ENCODE measurements at regions not wholly inside any gene's neighbourhood (a gene's known extent, or its start where the extent isn't known, plus 50 kb on each side); places are given as distances from the start of the nearest gene placed in this dataset.

DNA sequence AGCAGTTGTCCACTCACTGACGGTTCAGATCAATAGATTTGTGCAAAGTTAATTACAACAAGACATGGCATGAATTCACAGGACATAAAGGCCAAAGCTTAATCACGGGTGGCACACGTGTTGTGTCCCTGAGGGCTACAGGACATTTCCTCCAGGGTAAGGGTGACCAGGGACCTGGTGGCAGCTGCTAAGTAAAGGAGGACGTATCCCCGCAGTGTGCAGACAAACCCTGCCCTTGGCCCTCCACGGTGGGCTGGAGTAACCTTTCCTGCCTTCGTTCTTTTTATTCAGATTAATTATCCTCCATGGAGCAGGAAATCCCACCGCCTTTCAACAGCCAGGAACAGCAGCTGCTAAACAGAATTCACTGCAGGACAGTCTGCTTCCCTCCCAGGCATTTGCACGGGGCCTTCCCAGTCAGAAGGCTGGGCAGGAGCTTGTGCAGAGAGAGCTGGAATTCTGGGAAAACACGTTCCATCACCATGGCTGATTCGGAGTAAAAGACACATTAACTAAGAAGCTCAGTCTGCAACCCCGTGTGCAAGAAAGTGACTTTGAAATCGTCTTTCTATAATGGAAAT is 289.9 kb upstream of the SFSWAP start:
- TF ChIP-seq EZH2 (IDR thresholded peaks at IDR 0.05; ENCODE audit: borderline replicate concordance, low read depth, low read length, poor library complexity, severe bottlenecking): no peak
- TF ChIP-seq, protein P1, sequence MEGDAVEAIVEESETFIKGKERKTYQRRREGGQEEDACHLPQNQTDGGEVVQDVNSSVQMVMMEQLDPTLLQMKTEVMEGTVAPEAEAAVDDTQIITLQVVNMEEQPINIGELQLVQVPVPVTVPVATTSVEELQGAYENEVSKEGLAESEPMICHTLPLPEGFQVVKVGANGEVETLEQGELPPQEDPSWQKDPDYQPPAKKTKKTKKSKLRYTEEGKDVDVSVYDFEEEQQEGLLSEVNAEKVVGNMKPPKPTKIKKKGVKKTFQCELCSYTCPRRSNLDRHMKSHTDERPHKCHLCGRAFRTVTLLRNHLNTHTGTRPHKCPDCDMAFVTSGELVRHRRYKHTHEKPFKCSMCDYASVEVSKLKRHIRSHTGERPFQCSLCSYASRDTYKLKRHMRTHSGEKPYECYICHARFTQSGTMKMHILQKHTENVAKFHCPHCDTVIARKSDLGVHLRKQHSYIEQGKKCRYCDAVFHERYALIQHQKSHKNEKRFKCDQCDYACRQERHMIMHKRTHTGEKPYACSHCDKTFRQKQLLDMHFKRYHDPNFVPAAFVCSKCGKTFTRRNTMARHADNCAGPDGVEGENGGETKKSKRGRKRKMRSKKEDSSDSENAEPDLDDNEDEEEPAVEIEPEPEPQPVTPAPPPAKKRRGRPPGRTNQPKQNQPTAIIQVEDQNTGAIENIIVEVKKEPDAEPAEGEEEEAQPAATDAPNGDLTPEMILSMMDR (conservative IDR thresholded peaks at IDR 0.05; ENCODE audit: low read depth, low read length): no peak
